A549 (cell line): ENCODE measurements at regions not wholly inside any gene's neighbourhood (a gene's known extent, or its start where the extent isn't known, plus 50 kb on each side); places are given as distances from the start of the nearest gene placed in this dataset.

ENCODE experiments used
- CEBPB ChIP-seq, 2 experiments: fragments of >200 bp in 1 of 2; sonication (Bioruptor Twin) in 1 of 2; formaldehyde crosslinking in 1 of 2; IDR thresholded peaks; 2 replicates each; pipeline ENCODE4 v1.6.1; 2012 to 2016
- CTCF ChIP-seq: fragments of >200 bp; sonication (Bioruptor Twin); formaldehyde crosslinking; IDR thresholded peaks from 3 replicates; pipeline ENCODE4 v1.5.1; 2016
- ELK1 ChIP-seq: fragments of 150-350 bp; IDR thresholded peaks from 2 replicates; pipeline ENCODE4 v1.6.1; 2014; ENCODE audit warnings: low read depth, mild to moderate bottlenecking, low read length
- EP300 ChIP-seq, 2 experiments: fragments of >200 bp; sonication (Bioruptor Twin); formaldehyde crosslinking; IDR thresholded peaks; 2 replicates in 1 of 2; 3 replicates in 1 of 2; pipeline ENCODE4 v1.6.1; 2016 to 2017
- JUN ChIP-seq, 2 experiments: fragments of >200 bp; sonication (Bioruptor Twin); formaldehyde crosslinking; IDR thresholded peaks; 2 replicates in 1 of 2; 3 replicates in 1 of 2; pipeline ENCODE4 v1.6.1; 2016 to 2017
- MYC ChIP-seq: IDR thresholded peaks from 2 replicates; pipeline ENCODE4 v1.6.1; 2012; ENCODE audit warnings: mild to moderate bottlenecking, inconsistent platforms, low read length, improper control_type of control experiment, borderline replicate concordance
- POLR2A ChIP-seq: IDR thresholded peaks from 2 replicates; pipeline ENCODE4 v1.6.1; 2012; ENCODE audit warnings: mild to moderate bottlenecking, low read length
- POLR2AphosphoS2 ChIP-seq: conservative IDR thresholded peaks from 2 replicates; pipeline ENCODE4 v1.6.1; 2012; ENCODE audit warnings: low read length, improper control_type of control experiment, inconsistent platforms

- TF ChIP-seq POLR2A (no peak), CEBPB (IDR thresholded peaks at IDR 0.05) (no peak), ELK1 (no peak), EP300 (IDR thresholded peaks at IDR 0.05) (no peak), JUN (IDR thresholded peaks at IDR 0.05) (no peak), CTCF (no peak), POLR2AphosphoS2 (no peak), MYC (no peak)
Observed at GRCh38 chr2:6290217-6291015, 575.3 kb downstream of the CMPK2 start.
